ENCODE measurements at regions not wholly inside any gene's neighbourhood (a gene's known extent, or its start where the extent isn't known, plus 50 kb on each side); places are given as distances from the start of the nearest gene placed in this dataset.

DNA sequence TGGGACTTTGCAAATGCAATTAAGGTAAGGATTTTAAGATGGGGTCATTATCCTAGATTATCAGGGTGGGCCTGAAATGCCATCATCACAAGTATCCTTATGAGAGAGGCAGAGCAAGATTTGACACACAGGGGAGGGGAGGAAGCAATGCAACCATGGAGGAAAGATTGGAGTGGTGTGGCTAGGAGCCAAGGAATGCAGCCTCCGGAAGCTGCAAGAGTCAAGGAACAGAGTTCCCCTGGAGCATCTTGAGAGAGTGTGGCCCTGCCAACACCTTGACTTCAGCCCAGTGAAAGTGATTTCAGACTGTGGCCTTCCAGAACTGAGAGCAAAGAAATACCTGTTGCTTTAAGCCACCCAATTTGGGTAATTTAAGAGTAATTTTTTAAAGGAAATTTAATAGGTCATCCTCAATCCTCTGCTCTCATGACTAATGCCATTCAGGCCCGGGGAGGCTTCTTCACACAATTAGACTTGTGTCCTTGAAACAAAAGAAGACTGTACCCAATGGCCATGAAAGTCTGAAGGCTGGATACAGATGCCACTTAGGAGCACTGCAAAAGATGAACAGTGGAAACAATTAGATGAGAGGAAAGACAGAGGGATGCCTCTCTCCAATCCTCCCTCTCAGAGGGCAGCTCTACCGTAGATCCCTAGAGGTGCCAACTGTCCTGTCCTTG, 250.3 kb upstream of the ID2 start:
- ChIA-PET POLR2A (no interaction called here), CTCF (no interaction called here)
- no peak overlapping the region for H3K27ac ChIP-seq
- no peak overlapping the region for H3K4me2 ChIP-seq
- ATAC-seq, result no peak
- FAIRE-seq, result no peak
- H3K4me3 ChIP-seq, result no peak overlapping the region
- TF ChIP-seq MAZ (IDR thresholded peaks at IDR 0.05; ENCODE audit: borderline replicate concordance, low read depth, low read length) (no peak), POLR2AphosphoS2 (conservative IDR thresholded peaks at IDR 0.05; ENCODE audit: low read length) (no peak), TFCP2L1 (CRISPR knock-in tag; IDR thresholded peaks at IDR 0.05) (no peak)
- H3K9me3 ChIP-seq, result no peaks in the 10 kb centered on the region
- no peak for DNase-seq (ENCODE audit: low read depth in 1 of 2, low spot score in 1 of 2)
- WGBS (ENCODE audit: missing lambda C conversion rate), result 62% methylated on average over 3 of the region's 3 CpGs
- no peaks in the 10 kb centered on the region for H3K4me1 ChIP-seq

- H3K4me2 ChIP-seq, result no peak overlapping the region
- no peak for FAIRE-seq
- 95% methylated on average over 9 of the region's 9 CpGs for WGBS (ENCODE audit: missing lambda C conversion rate)
- TF ChIP-seq MAFK (IDR thresholded peaks at IDR 0.05; ENCODE audit: partially characterized antibody) (no peak), ESRRA (IDR thresholded peaks at IDR 0.05; ENCODE audit: borderline replicate concordance, low read length) (no peak), ZFP36 (IDR thresholded peaks at IDR 0.05; ENCODE audit: borderline replicate concordance, partially characterized antibody) (no peak), GATA3 (IDR thresholded peaks at IDR 0.05; ENCODE audit: borderline replicate concordance) (no peak), HOXB13 (CRISPR knock-in tag; IDR thresholded peaks at IDR 0.05; ENCODE audit: low read depth) (no peak), BHLHE40 (IDR thresholded peaks at IDR 0.05; ENCODE audit: low read depth, low read length) (no peak), NR3C1 (IDR thresholded peaks at IDR 0.05) (no peak), MYC (IDR thresholded peaks at IDR 0.05; ENCODE audit: borderline replicate concordance, low read length) (no peak), CHD2 (IDR thresholded peaks at IDR 0.05; ENCODE audit: low read length, partially characterized antibody) (no peak), ZNF302 (CRISPR knock-in tag; IDR thresholded peaks at IDR 0.05) (no peak), RNF2 (IDR thresholded peaks at IDR 0.05; ENCODE audit: borderline replicate concordance, low read depth) (no peak), SREBF2 (IDR thresholded peaks at IDR 0.05) (no peak), FOXS1 (CRISPR knock-in tag; IDR thresholded peaks at IDR 0.05) (no peak)
- TF ChIP-seq, protein P1, sequence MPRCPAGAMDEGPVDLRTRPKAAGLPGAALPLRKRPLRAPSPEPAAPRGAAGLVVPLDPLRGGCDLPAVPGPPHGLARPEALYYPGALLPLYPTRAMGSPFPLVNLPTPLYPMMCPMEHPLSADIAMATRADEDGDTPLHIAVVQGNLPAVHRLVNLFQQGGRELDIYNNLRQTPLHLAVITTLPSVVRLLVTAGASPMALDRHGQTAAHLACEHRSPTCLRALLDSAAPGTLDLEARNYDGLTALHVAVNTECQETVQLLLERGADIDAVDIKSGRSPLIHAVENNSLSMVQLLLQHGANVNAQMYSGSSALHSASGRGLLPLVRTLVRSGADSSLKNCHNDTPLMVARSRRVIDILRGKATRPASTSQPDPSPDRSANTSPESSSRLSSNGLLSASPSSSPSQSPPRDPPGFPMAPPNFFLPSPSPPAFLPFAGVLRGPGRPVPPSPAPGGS (IDR thresholded peaks at IDR 0.05), result no peak
- TF ChIP-seq, protein P2, sequence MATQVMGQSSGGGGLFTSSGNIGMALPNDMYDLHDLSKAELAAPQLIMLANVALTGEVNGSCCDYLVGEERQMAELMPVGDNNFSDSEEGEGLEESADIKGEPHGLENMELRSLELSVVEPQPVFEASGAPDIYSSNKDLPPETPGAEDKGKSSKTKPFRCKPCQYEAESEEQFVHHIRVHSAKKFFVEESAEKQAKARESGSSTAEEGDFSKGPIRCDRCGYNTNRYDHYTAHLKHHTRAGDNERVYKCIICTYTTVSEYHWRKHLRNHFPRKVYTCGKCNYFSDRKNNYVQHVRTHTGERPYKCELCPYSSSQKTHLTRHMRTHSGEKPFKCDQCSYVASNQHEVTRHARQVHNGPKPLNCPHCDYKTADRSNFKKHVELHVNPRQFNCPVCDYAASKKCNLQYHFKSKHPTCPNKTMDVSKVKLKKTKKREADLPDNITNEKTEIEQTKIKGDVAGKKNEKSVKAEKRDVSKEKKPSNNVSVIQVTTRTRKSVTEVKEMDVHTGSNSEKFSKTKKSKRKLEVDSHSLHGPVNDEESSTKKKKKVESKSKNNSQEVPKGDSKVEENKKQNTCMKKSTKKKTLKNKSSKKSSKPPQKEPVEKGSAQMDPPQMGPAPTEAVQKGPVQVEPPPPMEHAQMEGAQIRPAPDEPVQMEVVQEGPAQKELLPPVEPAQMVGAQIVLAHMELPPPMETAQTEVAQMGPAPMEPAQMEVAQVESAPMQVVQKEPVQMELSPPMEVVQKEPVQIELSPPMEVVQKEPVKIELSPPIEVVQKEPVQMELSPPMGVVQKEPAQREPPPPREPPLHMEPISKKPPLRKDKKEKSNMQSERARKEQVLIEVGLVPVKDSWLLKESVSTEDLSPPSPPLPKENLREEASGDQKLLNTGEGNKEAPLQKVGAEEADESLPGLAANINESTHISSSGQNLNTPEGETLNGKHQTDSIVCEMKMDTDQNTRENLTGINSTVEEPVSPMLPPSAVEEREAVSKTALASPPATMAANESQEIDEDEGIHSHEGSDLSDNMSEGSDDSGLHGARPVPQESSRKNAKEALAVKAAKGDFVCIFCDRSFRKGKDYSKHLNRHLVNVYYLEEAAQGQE (IDR thresholded peaks at IDR 0.05), result no peak
- TF ChIP-seq, protein P3, sequence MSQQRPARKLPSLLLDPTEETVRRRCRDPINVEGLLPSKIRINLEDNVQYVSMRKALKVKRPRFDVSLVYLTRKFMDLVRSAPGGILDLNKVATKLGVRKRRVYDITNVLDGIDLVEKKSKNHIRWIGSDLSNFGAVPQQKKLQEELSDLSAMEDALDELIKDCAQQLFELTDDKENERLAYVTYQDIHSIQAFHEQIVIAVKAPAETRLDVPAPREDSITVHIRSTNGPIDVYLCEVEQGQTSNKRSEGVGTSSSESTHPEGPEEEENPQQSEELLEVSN (IDR thresholded peaks at IDR 0.05; ENCODE audit: borderline replicate concordance, low read depth), result no peak
- H3K4me3 ChIP-seq, result no peak overlapping the region
- H3K9me3 ChIP-seq, result no peaks in the 10 kb centered on the region
- no peak for DNase-seq (ENCODE audit: low read depth in 1 of 2, low spot score in 1 of 2)
- ATAC-seq, result no peak
- ChIA-PET CTCF (no interaction called here), POLR2A (no interaction called here)
- H3K27ac ChIP-seq, result no peak overlapping the region
- no peaks in the 10 kb centered on the region for H3K4me1 ChIP-seq
Measured at GRCh38 chr2:8432706-8433336, 249.0 kb upstream of the ID2 start.
